ENCODE measurements at regions not wholly inside any gene's neighbourhood (a gene's known extent, or its start where the extent isn't known, plus 50 kb on each side); places are given as distances from the start of the nearest gene placed in this dataset.

- Histone ChIP-seq H3K27ac (no peak overlapping the region), H3F3A (ENCODE audit: low read depth) (peaks cover 2% of the 10 kb centered on the region), H3K79me2 (ENCODE audit: low read depth) (no peaks in the 10 kb centered on the region), H3K9ac (no peak overlapping the region), H3K36me3 (no peaks in the 10 kb centered on the region), H3K4me1 (peaks cover 16% of the 10 kb centered on the region), H3K4me3 (no peak overlapping the region), H3K4me2 (no peak overlapping the region), H3K9me3 (ENCODE audit: low read depth) (no peaks in the 10 kb centered on the region), H3K27me3 (no peaks in the 10 kb centered on the region), H2AFZ (replicated peaks) (no peak overlapping the region), H4K20me1 (ENCODE audit: low read depth) (no peaks in the 10 kb centered on the region)
- no peak overlapping the region for H3K4me3 Mint-ChIP-seq
- peak overlapping the region; percentile 9 for H3K27ac Mint-ChIP-seq
- no peaks in the 10 kb centered on the region for H3K36me3 Mint-ChIP-seq
- TF ChIP-seq CTCF (IDR thresholded peaks at IDR 0.05) (no peak), EZH2phosphoT487 (IDR thresholded peaks at IDR 0.05) (no peak), EZH2 (IDR thresholded peaks at IDR 0.05) (no peak)
- H3K4me1 Mint-ChIP-seq = peaks cover 7% of the 10 kb centered on the region
- no peak for DNase-seq (ENCODE audit: low spot score)
- H3K27me3 Mint-ChIP-seq (ENCODE audit: insufficient read depth, low read depth) = peaks cover 5% of the 10 kb centered on the region
- no peaks in the 10 kb centered on the region for H3K9me3 Mint-ChIP-seq
These were observed 172.2 kb upstream of the CENPE start for GRCh38 chr4:103370336-103370735.

- H2AFZ ChIP-seq (replicated peaks) = no peak overlapping the region
- Mint-ChIP-seq H3K36me3 (peaks cover 6% of the 10 kb centered on the region), H3K4me1 (peaks cover 27% of the 10 kb centered on the region), H3K9me3 (peaks cover 17% of the 10 kb centered on the region), H3K4me3 (no peak overlapping the region), H3K27me3 (ENCODE audit: insufficient read depth, low read depth) (peaks cover 3% of the 10 kb centered on the region), H3K27ac (peak overlapping the region; percentile 85)
- no peak overlapping the region for H3K27ac ChIP-seq
- TF ChIP-seq EZH2 (IDR thresholded peaks at IDR 0.05) (no peak), CTCF (IDR thresholded peaks at IDR 0.05) (no peak), EZH2phosphoT487 (IDR thresholded peaks at IDR 0.05) (no peak)
- H4K20me1 ChIP-seq (ENCODE audit: low read depth) = no peaks in the 10 kb centered on the region
- H3K4me1 ChIP-seq = peaks cover 29% of the 10 kb centered on the region
- no peaks in the 10 kb centered on the region for H3K79me2 ChIP-seq (ENCODE audit: low read depth)
- peaks cover 4% of the 10 kb centered on the region for H3K9me3 ChIP-seq (ENCODE audit: low read depth)
- no peak overlapping the region for H3K9ac ChIP-seq
- DNase-seq (ENCODE audit: low spot score) = no peak
- H3K4me3 ChIP-seq = no peak overlapping the region
- H3K36me3 ChIP-seq = no peaks in the 10 kb centered on the region
- no peaks in the 10 kb centered on the region for H3K27me3 ChIP-seq
- H3K4me2 ChIP-seq = no peak overlapping the region
- H3F3A ChIP-seq (ENCODE audit: low read depth) = peaks cover 10% of the 10 kb centered on the region
These were observed 167.1 kb upstream of the CENPE start for GRCh38 chr4:103365285-103365684.

GRCh38 chr4:103364083-103364482, 165.9 kb upstream of the CENPE start:
- Histone ChIP-seq H3K27ac (peak overlapping the region; percentile 47), H3K4me1 (peaks cover 29% of the 10 kb centered on the region), H3K27me3 (no peaks in the 10 kb centered on the region), H3F3A (ENCODE audit: low read depth) (peaks cover 10% of the 10 kb centered on the region), H3K36me3 (no peaks in the 10 kb centered on the region), H3K4me2 (peak overlapping the region; percentile 26), H3K9me3 (ENCODE audit: low read depth) (peaks cover 16% of the 10 kb centered on the region), H4K20me1 (ENCODE audit: low read depth) (no peaks in the 10 kb centered on the region), H3K4me3 (no peak overlapping the region), H3K79me2 (ENCODE audit: low read depth) (no peaks in the 10 kb centered on the region), H2AFZ (replicated peaks) (peak overlapping the region; percentile 7), H3K9ac (no peak overlapping the region)
- peaks cover 3% of the 10 kb centered on the region for H3K27me3 Mint-ChIP-seq (ENCODE audit: insufficient read depth, low read depth)
- peak overlapping the region; percentile 79 for H3K27ac Mint-ChIP-seq
- no peak for TF ChIP-seq EZH2 (IDR thresholded peaks at IDR 0.05)
- no peak for TF ChIP-seq CTCF (IDR thresholded peaks at IDR 0.05)
- TF ChIP-seq EZH2phosphoT487 (IDR thresholded peaks at IDR 0.05) = no peak
- DNase-seq (ENCODE audit: low spot score) = peak; percentile 76
- H3K36me3 Mint-ChIP-seq = peaks cover 12% of the 10 kb centered on the region
- H3K4me1 Mint-ChIP-seq = peaks cover 27% of the 10 kb centered on the region
- no peak overlapping the region for H3K4me3 Mint-ChIP-seq
- H3K9me3 Mint-ChIP-seq = peaks cover 29% of the 10 kb centered on the region

Measured in neural progenitor cell (in vitro differentiated cells).